NCI-H510A (cell line): ENCODE measurements at regions not wholly inside any gene's neighbourhood (a gene's known extent, or its start where the extent isn't known, plus 50 kb on each side); places are given as distances from the start of the nearest gene placed in this dataset.
"Not testable (repeated sequence)": the region's sequence is repeated elsewhere in the genome, so short reads cannot be mapped to it uniquely, and the experiment has no call there.

Source experiments
- DNase-seq: peaks from one replicate; lab custom pipeline; 2025; lab: John Stamatoyannopoulos, UW

- DNase-seq: no peak
Measured at GRCh38 chr4:54844911-54845310, 187.2 kb downstream of the KIT start.

GRCh38 chr4:54843946-54844345 is 186.2 kb downstream of the KIT start:
- no peak for DNase-seq

DNA sequence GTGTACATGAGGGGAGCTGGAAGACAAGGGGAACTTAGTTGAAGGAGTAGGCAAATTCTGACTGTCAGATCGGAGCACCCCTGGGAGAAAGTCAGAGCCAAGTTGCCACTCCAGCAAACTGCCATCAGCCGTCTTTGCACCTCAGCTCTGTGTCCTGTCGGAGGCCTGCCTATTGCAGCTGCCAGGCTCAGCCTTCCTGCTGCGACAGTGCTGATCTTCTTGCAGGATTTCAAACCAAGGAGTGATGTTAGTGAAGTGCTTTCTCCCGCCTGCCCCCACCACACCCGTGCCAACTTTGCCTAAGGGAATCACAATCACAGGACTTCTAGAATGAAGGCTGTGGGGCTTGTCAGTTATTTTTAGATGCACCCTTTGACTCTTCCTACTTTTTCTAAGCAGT is 185.3 kb downstream of the KIT start:
- DNase-seq: no peak

DNA sequence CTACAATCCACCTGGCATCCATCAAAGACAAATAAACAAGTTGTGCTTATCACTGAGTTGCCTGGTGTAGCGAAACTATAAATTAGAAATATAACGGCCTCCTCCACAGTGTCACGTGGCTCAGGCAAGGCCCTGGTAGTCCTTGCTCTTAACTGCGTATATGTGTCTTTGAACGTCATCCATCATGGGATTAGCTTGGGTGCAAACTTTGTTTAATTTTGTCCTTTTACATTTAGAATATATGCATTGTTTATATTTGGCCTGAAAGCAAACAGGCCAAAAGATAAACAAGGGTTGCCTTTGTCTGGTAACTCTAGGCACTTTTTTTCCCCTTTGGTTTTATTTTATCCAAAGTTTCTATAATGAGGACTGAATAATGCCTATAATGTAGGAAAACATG is 184.9 kb downstream of the KIT start:
- DNase-seq: no peak

GRCh38 chr4:54842226-54842625 is 184.5 kb downstream of the KIT start:
- no peak for DNase-seq

DNA sequence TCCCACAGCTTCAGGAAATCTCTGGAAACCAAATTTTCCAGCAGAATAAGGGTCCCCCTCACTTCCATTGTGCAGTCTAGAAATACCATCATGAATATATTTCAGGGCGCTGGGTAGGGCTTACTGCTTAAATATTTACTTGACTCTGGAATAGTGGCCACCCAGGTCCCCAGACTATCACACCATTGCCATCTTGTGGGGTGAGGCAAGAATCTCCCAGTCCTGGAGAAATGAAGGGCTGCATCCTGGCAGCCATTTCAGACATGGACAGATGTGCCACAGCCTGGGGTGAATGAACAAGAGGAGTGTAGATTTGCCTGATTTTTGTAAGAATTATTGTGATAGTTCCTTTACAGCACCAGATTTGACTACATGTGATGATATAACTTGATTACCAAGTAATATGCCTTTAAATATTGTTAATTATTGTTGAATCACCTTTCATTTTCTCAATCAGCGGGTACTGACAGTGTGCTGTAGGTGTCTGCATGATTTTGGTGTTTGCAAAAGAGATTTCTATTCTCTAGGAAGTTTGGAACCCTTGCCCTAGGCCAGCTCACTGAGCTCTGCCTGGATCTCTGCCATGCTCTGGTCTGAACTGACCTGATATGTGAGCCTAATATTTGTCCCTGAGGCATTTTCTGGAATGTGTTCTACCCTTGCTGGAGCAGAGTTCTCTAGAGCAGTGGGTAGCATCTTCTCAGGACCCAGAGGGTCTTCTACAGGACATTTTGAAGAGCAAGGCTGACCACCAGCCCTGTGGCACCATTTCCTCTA is 183.4 kb downstream of the KIT start:
- peak; percentile 8 for DNase-seq

DNA sequence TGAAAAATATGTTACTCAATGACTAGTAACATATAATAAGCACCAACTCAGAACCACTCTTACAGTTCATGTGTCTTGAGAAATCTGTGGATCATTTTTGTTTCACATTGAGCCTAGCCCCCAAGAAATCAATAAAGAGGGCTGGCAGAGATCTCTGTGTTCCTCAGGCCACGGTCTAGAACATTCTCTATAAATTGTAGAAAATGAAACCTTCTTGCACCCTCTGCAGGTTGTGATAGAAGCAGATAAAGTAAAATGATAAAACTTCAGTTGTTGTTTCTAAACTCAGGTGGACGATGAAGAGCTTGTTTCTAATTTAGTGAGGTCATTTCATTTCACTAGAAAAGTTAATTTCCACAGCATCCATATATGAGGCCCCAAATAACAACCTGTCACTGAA is 182.7 kb downstream of the KIT start:
- no peak for DNase-seq

DNA sequence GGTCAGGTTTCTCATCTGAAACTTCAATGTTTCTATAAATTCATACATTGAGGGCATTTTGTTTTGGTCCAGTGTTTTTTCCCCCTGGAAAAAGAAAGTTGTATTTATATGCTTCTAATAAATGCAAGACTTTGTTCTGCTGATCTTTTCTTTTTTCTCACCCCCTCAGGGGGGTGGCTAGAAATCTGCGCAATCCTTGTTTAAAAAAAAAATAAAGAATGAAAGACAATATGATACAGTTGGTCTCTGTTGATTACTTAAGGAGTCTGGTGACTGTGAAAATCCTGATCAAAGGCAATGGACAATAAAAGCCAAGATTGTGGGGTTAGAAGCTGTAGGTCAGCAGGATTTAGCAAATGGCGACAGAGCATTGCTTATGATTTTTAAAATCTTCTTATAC is 180.5 kb downstream of the KIT start:
- DNase-seq: no peak

GRCh38 chr4:54837576-54838140 is 179.9 kb downstream of the KIT start:
- no peak for DNase-seq

GRCh38 chr4:54828361-54828760 is 170.6 kb downstream of the KIT start:
- not testable (repeated sequence) for DNase-seq

DNA sequence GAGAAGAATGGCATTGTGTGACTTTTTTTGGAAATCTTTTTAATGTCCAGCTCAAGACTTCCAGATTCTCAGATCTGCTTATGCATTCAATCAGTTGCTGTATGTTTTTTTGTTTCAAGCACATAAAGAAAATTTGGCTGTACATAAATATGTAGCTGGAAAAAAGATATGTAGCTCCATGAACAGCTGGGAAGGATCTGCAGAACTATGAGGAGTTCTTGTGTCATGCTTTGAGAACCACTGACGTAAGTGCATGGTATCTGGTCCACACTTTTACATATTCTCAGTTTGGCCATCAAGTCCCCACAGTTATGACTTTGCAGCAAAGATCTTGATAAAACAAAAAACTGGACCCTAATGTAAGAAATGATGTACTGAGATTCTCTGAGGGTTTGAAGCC is 165.9 kb downstream of the KIT start:
- DNase-seq: no peak

- DNase-seq: no peak
Measured at GRCh38 chr4:54819034-54819433, 161.3 kb downstream of the KIT start.

DNA sequence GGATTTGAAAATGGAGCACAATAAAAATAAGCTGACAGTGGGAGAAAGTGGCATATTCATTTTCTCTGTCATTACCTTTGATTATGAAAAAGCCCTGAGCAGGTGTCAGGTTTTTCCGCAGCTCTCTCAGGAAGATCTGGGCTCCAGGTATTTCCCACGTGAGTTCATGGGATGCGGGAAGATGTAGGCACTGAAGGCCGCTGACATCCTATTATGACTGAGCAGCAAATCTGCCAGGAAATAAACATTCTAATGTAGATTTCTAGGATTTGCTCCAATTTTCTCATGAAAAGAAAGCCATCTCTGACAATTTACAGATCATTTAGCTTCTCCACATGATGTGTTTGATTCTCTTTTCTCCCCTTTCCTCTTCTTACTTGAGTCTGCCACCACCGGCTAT is 160.7 kb downstream of the KIT start:
- DNase-seq: no peak

DNA sequence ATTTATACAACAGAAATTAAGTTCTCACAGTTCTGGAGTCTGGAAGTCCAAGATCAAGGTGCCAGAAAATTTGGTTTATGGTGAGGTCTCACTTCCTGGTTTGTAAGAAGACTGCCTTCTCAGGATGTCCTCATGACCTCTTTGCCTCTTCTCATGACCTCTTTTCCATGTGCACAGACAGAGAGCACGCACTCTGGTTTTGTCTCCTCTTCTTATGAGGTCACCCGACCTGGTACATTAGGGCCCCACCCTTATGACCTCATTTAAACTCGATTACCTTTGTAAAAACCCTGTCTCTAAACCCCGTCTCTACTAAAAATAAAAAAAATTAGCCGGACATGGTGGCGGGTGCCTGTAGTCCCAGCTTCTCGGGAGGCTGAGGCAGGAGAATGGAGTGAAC is 155.9 kb downstream of the KIT start:
- no peak for DNase-seq

- DNase-seq: no peak
Measured at GRCh38 chr4:54806351-54806750, 148.6 kb downstream of the KIT start.

- DNase-seq: no peak
Measured at GRCh38 chr4:54802336-54802735, 144.6 kb downstream of the KIT start.

DNA sequence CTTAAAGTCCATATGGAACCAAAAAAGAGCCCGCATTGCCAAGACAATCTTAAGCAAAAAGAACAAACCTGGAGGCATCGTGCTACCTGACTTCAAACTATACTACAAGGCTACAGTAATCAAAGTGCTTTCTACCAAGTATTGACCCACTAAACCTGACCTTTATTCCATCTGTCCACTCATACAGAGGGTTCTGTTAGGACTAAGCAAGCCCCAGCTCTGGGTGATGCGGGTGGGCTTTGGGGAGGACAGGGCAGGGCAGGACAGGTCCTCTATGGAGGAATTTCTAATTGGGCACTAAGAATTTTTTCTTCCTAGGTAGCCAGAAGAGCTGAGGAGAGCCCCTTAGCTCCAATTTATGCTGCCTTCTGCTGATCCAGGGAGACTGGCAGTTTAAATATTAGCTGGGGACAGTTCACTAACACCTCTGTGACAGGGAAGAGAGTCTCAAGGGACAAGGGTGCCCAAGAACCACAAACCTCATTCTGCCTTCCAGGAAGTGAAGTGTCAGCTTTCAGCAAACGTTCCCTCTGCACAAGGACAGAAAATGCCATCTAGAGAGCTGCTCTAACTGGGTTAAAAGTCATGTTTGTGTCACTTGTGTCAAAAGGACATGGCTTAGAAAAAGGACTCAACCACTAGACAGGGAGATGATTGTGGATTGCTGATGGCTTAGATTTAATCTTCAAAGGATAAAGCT is 143.2 kb downstream of the KIT start:
- peak; percentile 27 for DNase-seq

GRCh38 chr4:54794579-54794978 is 136.8 kb downstream of the KIT start:
- no peak for DNase-seq

- no peak for DNase-seq
Measured at GRCh38 chr4:54793856-54794422, 136.2 kb downstream of the KIT start.
